ENCODE measurements at regions not wholly inside any gene's neighbourhood (a gene's known extent, or its start where the extent isn't known, plus 50 kb on each side); places are given as distances from the start of the nearest gene placed in this dataset.

- no peak for DNase-seq
Measured at GRCh38 chr13:31081316-31081715, 80.4 kb downstream of the HSPH1 start.

- DNase-seq: no peak
Measured at GRCh38 chr13:31074756-31075155, 86.9 kb downstream of the HSPH1 start.

DNA sequence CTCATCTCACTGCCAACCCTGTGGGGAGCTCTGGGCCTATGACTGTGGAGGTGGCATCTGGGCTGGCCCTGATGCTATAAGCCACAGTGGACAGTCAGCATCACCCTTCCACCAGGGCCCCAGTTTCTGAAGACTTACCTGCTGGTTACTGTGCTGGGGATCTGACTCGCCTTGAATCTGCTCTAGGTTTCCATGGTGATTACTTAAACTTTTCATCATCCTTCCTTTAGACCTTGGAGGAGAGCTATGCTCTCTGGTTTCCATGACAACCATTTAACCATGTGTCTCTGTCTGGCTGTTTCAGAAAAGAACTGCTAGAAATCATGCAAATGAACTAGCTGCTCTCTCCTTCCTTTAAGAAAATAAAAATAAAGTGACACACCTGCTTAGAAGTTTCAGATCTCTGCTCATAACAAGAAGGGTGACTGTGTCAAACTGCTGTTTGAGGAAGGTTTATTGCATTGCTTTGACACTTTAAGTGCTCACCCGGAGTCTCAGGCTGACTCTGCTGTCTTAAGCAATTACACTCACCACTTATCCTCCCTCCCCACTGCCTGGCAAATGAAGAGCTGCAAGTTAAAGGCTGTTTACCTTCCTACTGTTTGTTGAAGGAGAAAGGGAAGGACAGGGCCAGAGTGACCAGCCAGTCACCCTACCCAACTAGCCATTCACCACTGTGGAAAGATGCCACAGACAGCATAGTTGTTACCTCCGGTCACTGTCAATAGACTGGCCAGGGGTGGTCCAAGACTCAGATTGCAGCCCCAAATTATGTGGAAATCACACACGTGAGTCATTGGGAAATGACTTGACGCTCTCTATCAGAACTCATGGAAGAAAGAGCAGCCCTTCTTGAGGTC, 87.6 kb downstream of the HSPH1 start:
- no peak for DNase-seq

DNA sequence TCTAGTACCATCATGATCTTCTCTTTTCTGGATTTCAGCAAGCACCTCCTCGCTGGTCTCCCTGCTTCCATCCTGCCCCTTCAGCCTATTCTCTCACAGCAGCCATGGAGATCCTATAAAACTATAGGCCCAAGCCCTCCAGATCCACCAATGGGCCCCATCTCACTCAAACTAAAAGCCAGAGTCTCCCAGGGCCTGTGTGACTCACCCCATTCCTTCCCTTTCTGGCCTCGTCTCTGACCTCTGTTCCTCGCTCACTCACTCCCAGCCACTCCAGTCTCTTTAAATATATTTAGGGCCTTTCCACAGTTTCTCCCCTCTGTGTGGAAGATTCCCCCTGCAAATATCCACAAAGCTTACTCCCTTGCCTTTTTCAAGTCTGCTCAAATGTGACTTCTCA, 89.7 kb downstream of the HSPH1 start:
- no peak for DNase-seq

- no peak for DNase-seq
Measured at GRCh38 chr13:31069808-31070534, 91.7 kb downstream of the HSPH1 start.

GRCh38 chr13:31068119-31068423, 93.6 kb downstream of the HSPH1 start:
- DNase-seq: no peak

DNA sequence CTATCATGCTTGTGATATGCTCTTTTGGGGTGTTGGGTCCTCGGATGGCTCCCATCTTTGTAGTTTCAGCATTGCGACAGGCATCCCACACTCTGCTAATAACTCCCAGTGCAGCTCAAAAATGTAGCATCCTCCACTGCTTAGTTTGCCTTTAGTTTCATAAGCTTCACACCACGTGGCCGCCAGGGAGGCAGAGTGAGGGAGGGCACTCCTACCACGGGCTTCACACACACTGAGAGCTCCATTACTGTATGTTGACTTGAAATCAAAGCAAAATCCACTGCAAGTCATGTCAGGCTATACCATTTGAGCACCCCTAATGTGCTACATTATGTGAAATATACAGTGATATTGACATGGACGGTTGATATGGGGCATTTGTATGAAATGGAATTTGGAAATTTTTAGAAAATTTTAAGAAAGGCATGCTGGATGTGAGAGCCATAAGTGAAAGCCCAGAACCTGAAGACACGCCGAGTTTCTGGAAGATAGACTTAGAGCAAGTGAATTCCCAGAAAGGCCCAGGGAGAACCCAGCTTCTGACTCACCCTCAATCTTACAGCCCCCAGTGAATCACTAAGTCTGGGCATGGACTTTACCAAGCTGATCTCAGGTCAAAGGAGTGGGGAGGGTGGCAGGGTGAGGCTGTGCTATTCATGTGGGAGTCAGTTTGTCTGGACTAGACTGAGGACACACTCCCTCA, 94.1 kb downstream of the HSPH1 start:
- DNase-seq: no peak

DNA sequence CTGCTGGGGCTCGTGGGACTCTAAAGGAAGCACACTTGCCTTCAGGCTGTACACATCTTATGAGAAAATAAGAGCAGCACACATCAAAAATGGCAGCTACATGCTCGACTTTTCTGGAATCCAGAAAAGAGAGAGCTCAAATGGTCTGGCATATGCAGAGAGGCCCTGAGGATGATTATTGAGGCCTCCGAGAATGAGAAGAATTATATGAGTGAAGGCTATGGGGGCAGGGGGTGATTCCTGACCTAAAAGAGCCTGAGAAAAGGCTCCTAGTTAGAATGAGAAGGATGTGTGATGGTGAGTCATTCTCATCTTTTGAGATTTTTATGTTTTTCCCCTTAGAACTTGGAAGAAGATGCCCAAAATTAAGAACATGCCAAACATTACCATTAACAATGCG, 97.1 kb downstream of the HSPH1 start:
- DNase-seq: no peak

- DNase-seq: no peak
Measured at GRCh38 chr13:31063772-31064171, 97.9 kb downstream of the HSPH1 start.

DNA sequence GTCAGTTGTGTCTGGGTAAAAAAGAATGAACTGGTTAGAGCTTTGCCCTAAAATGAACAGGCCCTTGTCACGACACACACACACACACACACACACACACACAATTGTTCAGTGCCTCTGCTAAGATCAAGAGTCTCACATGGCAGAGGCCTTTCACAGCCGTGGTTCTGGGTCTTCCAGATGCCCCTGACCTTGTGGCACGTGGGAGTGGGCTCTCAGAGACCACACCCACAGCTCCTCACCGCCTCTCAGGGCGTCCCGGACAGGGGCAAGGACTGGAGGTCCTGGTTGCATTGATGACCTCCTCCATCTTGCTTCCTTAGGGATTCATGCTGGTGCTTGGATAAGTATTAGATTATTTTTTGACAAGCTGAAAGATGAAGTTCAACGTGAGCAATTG, 101.0 kb downstream of the HSPH1 start:
- no peak for DNase-seq

DNA sequence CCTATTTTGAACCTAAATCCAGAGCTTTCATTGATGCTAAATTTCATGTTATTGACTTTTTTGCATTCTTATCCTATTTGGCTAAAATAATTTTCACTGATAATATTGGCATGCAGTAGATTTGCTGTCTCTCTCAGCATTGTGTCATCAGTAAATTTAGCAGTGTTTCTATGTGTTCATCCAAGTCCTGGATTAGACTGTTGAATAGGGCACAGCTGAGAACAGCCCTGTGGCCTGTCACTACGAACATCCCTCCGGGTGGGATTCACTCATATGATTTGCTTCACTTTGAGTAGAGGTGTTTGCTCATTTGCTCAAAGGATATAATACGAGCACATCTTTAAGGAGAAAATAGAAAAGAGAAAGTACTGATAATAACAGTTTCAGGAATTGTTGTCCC, 101.5 kb downstream of the HSPH1 start:
- DNase-seq: no peak

- no peak for DNase-seq
Measured at GRCh38 chr13:31057403-31058033, 104.2 kb downstream of the HSPH1 start.

GRCh38 chr13:31056644-31057271, 104.9 kb downstream of the HSPH1 start:
- DNase-seq: no peak

DNA sequence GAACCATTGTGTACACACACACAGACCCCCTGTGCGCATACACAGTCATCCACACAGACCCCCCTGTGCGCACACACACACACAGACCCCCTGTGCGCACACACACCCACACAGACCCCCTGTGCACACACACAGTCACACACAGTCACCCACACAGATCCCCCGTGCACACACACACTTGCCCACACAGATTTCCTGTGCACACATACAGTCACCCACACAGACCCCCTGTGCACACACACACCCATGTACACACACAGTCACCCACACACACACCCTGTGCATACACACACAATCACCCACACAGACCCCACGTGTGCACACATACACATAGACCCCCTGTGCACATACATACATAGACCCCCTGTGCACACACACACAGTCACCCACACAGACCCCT, 106.1 kb downstream of the HSPH1 start:
- DNase-seq: no peak

DNA sequence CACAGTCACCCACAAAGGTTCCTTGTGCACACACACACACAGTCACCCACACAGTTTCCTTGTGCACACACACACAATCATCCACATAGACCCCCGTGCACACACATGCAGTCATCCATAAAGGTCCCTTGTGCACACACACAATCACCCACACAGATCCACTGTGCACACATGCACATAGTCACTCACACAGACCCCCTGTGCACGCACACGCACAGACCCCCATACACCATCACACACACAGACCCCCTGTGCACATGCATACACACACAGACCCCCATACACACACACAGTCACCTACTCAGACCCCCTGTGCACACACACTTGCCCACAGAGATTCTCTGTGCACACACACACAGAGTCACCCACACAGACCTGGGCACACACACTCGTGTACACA, 107.1 kb downstream of the HSPH1 start:
- DNase-seq: no peak

- no peak for DNase-seq
Measured at GRCh38 chr13:31053896-31054295, 107.8 kb downstream of the HSPH1 start.

- no peak for DNase-seq
Measured at GRCh38 chr13:31053091-31053490, 108.6 kb downstream of the HSPH1 start.

GRCh38 chr13:31052478-31052877, 109.2 kb downstream of the HSPH1 start:
- no peak for DNase-seq

DNA sequence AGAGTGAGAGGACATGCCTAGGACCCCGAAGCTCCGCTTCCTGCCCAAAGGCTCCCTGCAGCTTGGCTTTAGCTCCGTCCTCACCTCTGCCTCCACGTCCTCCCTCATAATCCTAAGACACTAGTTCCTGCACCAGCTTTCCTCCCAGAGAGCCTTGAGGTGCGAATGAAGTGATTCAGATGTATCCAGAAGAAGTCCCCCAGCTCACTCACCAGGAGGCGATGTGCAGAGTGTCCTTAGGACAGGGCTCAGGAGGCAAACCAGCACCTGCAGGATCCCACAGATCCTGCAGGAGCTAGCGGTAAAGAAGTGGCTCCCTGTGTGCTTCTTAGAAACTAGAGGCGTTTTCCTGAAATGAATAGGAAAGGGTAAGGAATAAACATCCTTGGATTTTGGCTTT, 109.7 kb downstream of the HSPH1 start:
- DNase-seq: no peak

DNA sequence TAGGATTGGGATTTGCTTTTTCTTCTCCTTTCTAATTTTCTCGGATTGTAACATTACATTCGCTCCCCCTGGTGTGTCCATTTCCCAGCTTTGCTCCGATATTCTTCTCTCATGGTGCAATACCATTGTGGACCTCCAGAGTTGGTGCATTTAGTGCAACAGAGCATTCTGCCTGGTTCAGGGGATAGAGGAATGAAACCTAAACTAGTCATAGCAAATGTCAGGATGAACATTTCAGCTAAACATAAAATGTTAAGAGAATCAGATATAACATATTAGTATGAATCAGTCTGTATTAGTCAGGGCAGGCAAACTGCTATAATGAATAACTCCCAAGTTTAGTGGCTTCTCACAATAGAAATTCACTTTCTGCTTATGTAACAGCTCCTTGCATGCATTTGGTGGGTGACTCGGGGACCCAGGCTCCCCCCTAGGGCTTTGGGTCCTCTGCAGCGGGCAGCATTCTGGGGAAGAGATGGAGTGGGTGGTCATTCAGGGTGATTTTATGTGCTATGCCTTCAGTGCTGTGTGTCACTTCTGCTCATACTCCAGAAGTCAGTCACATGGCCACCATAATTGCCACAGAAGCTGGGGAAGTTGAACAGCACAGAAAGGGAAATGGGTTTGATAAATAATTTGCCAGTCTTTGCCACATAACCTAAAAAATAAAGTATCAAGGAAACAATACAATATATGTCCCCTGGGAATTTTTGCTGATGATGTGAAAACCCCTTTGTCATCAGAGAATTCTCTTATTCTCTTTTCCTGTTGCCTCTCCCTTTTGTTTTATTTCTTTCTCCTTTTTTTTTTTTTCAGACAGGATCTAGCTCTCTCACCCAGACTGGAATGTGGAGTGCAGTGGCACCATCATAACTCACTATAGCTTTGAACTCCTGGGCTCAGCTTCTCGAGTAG, 111.0 kb downstream of the HSPH1 start:
- DNase-seq: no peak

DNA sequence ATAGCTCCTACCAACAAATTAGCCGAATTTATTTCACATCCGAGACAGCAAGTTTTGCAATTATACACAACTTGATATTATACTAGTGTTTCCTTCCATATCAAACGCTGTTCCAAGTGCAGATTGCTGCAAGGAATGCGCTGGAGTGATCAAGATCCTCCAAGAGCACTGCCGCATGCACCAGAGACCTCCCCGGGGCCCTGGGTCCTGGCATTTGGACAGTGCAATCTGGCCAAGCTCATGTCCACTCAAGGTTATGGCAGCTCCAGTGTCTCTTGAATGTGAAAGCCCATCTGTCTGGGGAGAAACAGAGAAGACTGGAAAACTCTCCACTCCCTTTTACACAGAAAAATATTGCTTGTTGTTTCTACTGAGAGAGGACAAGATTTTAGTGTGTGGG, 111.9 kb downstream of the HSPH1 start:
- no peak for DNase-seq

GRCh38 chr13:31049083-31049482, 112.6 kb downstream of the HSPH1 start:
- DNase-seq: no peak

Data from NCI-H1105 (cell line).